ENCODE measurements at regions not wholly inside any gene's neighbourhood (a gene's known extent, or its start where the extent isn't known, plus 50 kb on each side); places are given as distances from the start of the nearest gene placed in this dataset.
"Not testable (repeated sequence)": the region's sequence is repeated elsewhere in the genome, so short reads cannot be mapped to it uniquely, and the experiment has no call there.

- H3K27ac Mint-ChIP-seq = no peak overlapping the region
- no peaks in the 10 kb centered on the region for H3K9me3 Mint-ChIP-seq (ENCODE audit: low read depth)
- no peaks in the 10 kb centered on the region for H3K36me3 Mint-ChIP-seq (ENCODE audit: insufficient read depth)
- H3K4me1 Mint-ChIP-seq (ENCODE audit: low read depth) = no peaks in the 10 kb centered on the region
- H3K27me3 Mint-ChIP-seq = no peaks in the 10 kb centered on the region
- DNase-seq (ENCODE audit: low spot score, unreplicated experiment) = no peak
- TF ChIP-seq CTCF (IDR thresholded peaks at IDR 0.05; ENCODE audit: unreplicated experiment) = no peak
- H3K4me3 Mint-ChIP-seq (ENCODE audit: low read depth) = no peak overlapping the region
Observed at GRCh38 chr4:170803492-170803891, 713.7 kb upstream of the AADAT start.

GRCh38 chr4:170801771-170802170 lies 712.0 kb upstream of the AADAT start:
- Mint-ChIP-seq H3K9me3 (ENCODE audit: low read depth) (no peaks in the 10 kb centered on the region), H3K27ac (no peak overlapping the region), H3K4me1 (ENCODE audit: low read depth) (no peaks in the 10 kb centered on the region), H3K27me3 (no peaks in the 10 kb centered on the region), H3K4me3 (ENCODE audit: low read depth) (no peak overlapping the region), H3K36me3 (ENCODE audit: insufficient read depth) (no peaks in the 10 kb centered on the region)
- no peak for TF ChIP-seq CTCF (IDR thresholded peaks at IDR 0.05; ENCODE audit: unreplicated experiment)
- DNase-seq (ENCODE audit: low spot score, unreplicated experiment) = no peak

GRCh38 chr4:170794525-170794924 lies 704.8 kb upstream of the AADAT start:
- Mint-ChIP-seq H3K4me3 (ENCODE audit: low read depth) (no peak overlapping the region), H3K36me3 (ENCODE audit: insufficient read depth) (no peaks in the 10 kb centered on the region), H3K9me3 (ENCODE audit: low read depth) (peaks cover 3% of the 10 kb centered on the region), H3K27me3 (no peaks in the 10 kb centered on the region), H3K27ac (no peak overlapping the region), H3K4me1 (ENCODE audit: low read depth) (peaks cover 1% of the 10 kb centered on the region)
- no peak for TF ChIP-seq CTCF (IDR thresholded peaks at IDR 0.05; ENCODE audit: unreplicated experiment)
- no peak for DNase-seq (ENCODE audit: low spot score, unreplicated experiment)

- not testable (repeated sequence) for H3K4me1 Mint-ChIP-seq (ENCODE audit: low read depth); H3K36me3 Mint-ChIP-seq (ENCODE audit: insufficient read depth); H3K27me3 Mint-ChIP-seq; H3K9me3 Mint-ChIP-seq (ENCODE audit: low read depth); DNase-seq (ENCODE audit: low spot score, unreplicated experiment)
- Mint-ChIP-seq H3K27ac (peak overlapping the region; percentile 49), H3K4me3 (ENCODE audit: low read depth) (peak overlapping the region; percentile 71)
Observed at GRCh38 chr4:170788540-170789051, 698.8 kb upstream of the AADAT start.

- no peak for TF ChIP-seq CTCF (IDR thresholded peaks at IDR 0.05; ENCODE audit: unreplicated experiment)
- no peak for DNase-seq (ENCODE audit: low spot score, unreplicated experiment)
- H3K27ac Mint-ChIP-seq = no peak overlapping the region
- no peaks in the 10 kb centered on the region for H3K9me3 Mint-ChIP-seq (ENCODE audit: low read depth)
- H3K36me3 Mint-ChIP-seq (ENCODE audit: insufficient read depth) = no peaks in the 10 kb centered on the region
- no peaks in the 10 kb centered on the region for H3K4me1 Mint-ChIP-seq (ENCODE audit: low read depth)
- no peak overlapping the region for H3K4me3 Mint-ChIP-seq (ENCODE audit: low read depth)
- no peaks in the 10 kb centered on the region for H3K27me3 Mint-ChIP-seq
Observed at GRCh38 chr4:170777663-170778062, 687.9 kb upstream of the AADAT start.

- H3K36me3 Mint-ChIP-seq (ENCODE audit: insufficient read depth) = no peaks in the 10 kb centered on the region
- H3K9me3 Mint-ChIP-seq (ENCODE audit: low read depth) = no peaks in the 10 kb centered on the region
- H3K27me3 Mint-ChIP-seq = no peaks in the 10 kb centered on the region
- DNase-seq (ENCODE audit: low spot score, unreplicated experiment) = no peak
- no peak overlapping the region for H3K27ac Mint-ChIP-seq
- H3K4me1 Mint-ChIP-seq (ENCODE audit: low read depth) = no peaks in the 10 kb centered on the region
- no peak overlapping the region for H3K4me3 Mint-ChIP-seq (ENCODE audit: low read depth)
- no peak for TF ChIP-seq CTCF (IDR thresholded peaks at IDR 0.05; ENCODE audit: unreplicated experiment)
Observed at GRCh38 chr4:170776983-170777382, 687.2 kb upstream of the AADAT start.
